Ovary (tissue), 3 donors: ENCODE measurements at regions not wholly inside any gene's neighbourhood (a gene's known extent, or its start where the extent isn't known, plus 50 kb on each side); places are given as distances from the start of the nearest gene placed in this dataset.

Experiments
- POLR2A ChIP-seq: fragments of 450-650 bp; IDR thresholded peaks from one replicate; pipeline ENCODE4 v1.6.1; 2017; ENCODE audit warnings: antibody characterized with exemption, mild to moderate bottlenecking, moderate library complexity
- TF ChIP-seq, protein P1 (sequence below), 3 donors: fragments of 450-650 bp in 2 of 3; fragments of 200-600 bp in 1 of 3; IDR thresholded peaks; one replicate each; pipeline versions ENCODE4 v1.5.1 to v1.8.0; 2016 to 2022; ENCODE audit warnings: antibody characterized with exemption in 3 of 3, mild to moderate bottlenecking in 1 of 3
- donor health status: DM: no; HTN: no; CAD: no.

DNA sequence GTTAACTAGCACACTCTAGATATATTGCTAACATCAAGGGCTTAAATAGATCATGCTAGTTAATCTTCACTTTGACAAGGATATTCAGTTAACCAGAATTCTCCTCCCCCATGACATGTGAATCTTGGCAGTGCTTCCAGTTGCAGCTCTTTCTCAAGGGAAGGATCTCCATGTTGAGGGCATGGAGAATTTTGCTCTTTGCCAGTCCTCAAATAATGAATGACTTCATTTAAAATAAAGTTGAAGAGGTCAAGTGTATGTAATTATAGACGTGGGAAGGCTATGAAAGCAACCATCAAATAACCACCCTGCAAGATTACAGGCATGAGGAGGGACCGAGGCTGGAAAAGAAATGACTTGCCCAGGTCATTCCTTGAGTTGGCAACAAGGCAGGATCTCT is 87.3 kb upstream of the CPEB2 start:
- no peak for TF ChIP-seq POLR2A
- TF ChIP-seq, protein P1, sequence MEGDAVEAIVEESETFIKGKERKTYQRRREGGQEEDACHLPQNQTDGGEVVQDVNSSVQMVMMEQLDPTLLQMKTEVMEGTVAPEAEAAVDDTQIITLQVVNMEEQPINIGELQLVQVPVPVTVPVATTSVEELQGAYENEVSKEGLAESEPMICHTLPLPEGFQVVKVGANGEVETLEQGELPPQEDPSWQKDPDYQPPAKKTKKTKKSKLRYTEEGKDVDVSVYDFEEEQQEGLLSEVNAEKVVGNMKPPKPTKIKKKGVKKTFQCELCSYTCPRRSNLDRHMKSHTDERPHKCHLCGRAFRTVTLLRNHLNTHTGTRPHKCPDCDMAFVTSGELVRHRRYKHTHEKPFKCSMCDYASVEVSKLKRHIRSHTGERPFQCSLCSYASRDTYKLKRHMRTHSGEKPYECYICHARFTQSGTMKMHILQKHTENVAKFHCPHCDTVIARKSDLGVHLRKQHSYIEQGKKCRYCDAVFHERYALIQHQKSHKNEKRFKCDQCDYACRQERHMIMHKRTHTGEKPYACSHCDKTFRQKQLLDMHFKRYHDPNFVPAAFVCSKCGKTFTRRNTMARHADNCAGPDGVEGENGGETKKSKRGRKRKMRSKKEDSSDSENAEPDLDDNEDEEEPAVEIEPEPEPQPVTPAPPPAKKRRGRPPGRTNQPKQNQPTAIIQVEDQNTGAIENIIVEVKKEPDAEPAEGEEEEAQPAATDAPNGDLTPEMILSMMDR (IDR thresholded peaks at IDR 0.05) = no peak
